IMR-90 (cell line): ENCODE measurements at regions not wholly inside any gene's neighbourhood (a gene's known extent, or its start where the extent isn't known, plus 50 kb on each side); places are given as distances from the start of the nearest gene placed in this dataset.

Source experiments
- ATAC-seq: fragments of 200-7000 bp; cut with Tn5 transposase; 2 replicates; pipeline ENCODE4 v1.9.1; 2020; ENCODE audit warnings: low read depth, mild to moderate bottlenecking, moderate library complexity
- BruUV-seq: library from RNA; stranded (reverse); fragments of 400-500 nt; replicated peaks from 2 replicates; lab custom pipeline; 2021; lab: Mats Ljungman, UMichigan
- CTCF ChIA-PET: fragments of 300-600 bp; formaldehyde crosslinking; extraction: SDS; loops from one replicate; lab custom pipeline; 2021; ENCODE audit warnings: antibody characterized with exemption; lab: Yijun Ruan, JAX
- POLR2A ChIA-PET: fragments of 300-600 bp; sonication (Branson Sonifier 250); formaldehyde crosslinking; loops from one replicate; lab custom pipeline; 2022; ENCODE audit warnings: antibody characterized with exemption; ENCODE audit not compliant: unreplicated experiment; lab: Charles Lee
- DNase-seq: peaks from one replicate; pipeline ENCODE4 v3.0.0; 2013
- H2AFZ ChIP-seq: replicated peaks from 2 replicates; pipeline ENCODE3; 2013; ENCODE audit warnings: low read length, mild to moderate bottlenecking; ENCODE audit not compliant: poor library complexity
- H2AK5ac ChIP-seq: 2 replicates; pipeline ENCODE4 v1.6.1; 2013; ENCODE audit warnings: low read depth, low read length, inconsistent platforms
- H2AK9ac ChIP-seq: replicated peaks from 2 replicates; pipeline ENCODE3; 2013; ENCODE audit warnings: mild to moderate bottlenecking, low read depth, low read length, moderate library complexity; ENCODE audit not compliant: poor library complexity
- H2BK120ac ChIP-seq: 2 replicates; pipeline ENCODE4 v1.6.1; 2013; ENCODE audit warnings: low read depth, low read length, inconsistent platforms
- H2BK15ac ChIP-seq: 3 replicates; pipeline ENCODE4 v1.6.1; 2013; ENCODE audit warnings: low read depth, low read length, inconsistent platforms
- H2BK20ac ChIP-seq: 2 replicates; pipeline ENCODE4 v1.6.1; 2013; ENCODE audit warnings: low read depth, mild to moderate bottlenecking, inconsistent platforms, low read length, moderate library complexity
- H2BK5ac ChIP-seq: 2 replicates; pipeline ENCODE4 v1.6.1; 2013; ENCODE audit warnings: mild to moderate bottlenecking, low read depth, low read length, inconsistent platforms; ENCODE audit not compliant: poor library complexity, severe bottlenecking
- H3K14ac ChIP-seq: replicated peaks from 2 replicates; pipeline ENCODE4 v1.6.1; 2013; ENCODE audit warnings: low read depth, low read length, inconsistent platforms
- H3K18ac ChIP-seq: 2 replicates; pipeline ENCODE4 v1.6.1; 2013; ENCODE audit warnings: low read depth, low read length, control low read depth
- H3K23ac ChIP-seq: 2 replicates; pipeline ENCODE4 v1.6.1; 2013; ENCODE audit warnings: low read depth, low read length, inconsistent platforms
- H3K27ac ChIP-seq: 2 replicates; pipeline ENCODE4 v1.5.1; 2013; ENCODE audit warnings: mild to moderate bottlenecking, control low read depth, low read length; ENCODE audit not compliant: insufficient read depth
- H3K27me3 ChIP-seq: 2 replicates; pipeline ENCODE4 v1.6.1; 2013; ENCODE audit warnings: low read length; ENCODE audit not compliant: control insufficient read depth, insufficient read depth
- H3K36me3 ChIP-seq: 2 replicates; pipeline ENCODE4 v1.6.1; 2013; ENCODE audit warnings: low read length, mixed read lengths; ENCODE audit not compliant: control insufficient read depth, insufficient read depth
- H3K4ac ChIP-seq: 2 replicates; pipeline ENCODE4 v1.6.1; 2013; ENCODE audit warnings: low read depth, low read length, inconsistent platforms
- H3K4me1 ChIP-seq: 2 replicates; pipeline ENCODE4 v1.6.1; 2013; ENCODE audit warnings: low read length, mixed read lengths; ENCODE audit not compliant: control insufficient read depth, insufficient read depth
- H3K4me2 ChIP-seq: 2 replicates; pipeline ENCODE4 v1.6.1; 2013; ENCODE audit warnings: low read depth, mild to moderate bottlenecking, control low read depth, low read length, moderate library complexity
- H3K4me3 ChIP-seq: 2 replicates; pipeline ENCODE4 v1.5.1; 2013; ENCODE audit warnings: low read depth, mild to moderate bottlenecking, control low read depth, low read length, moderate library complexity; ENCODE audit not compliant: insufficient read depth
- H3K56ac ChIP-seq: 2 replicates; pipeline ENCODE4 v1.6.1; 2013; ENCODE audit warnings: low read length, inconsistent platforms; ENCODE audit not compliant: insufficient read depth; ENCODE audit errors: extremely low read depth
- H3K79me1 ChIP-seq, 2 experiments: 2 replicates each; pipeline ENCODE4 v1.6.1; 2013; ENCODE audit warnings: low read length in 2 of 2, inconsistent platforms in 1 of 2, low read depth in 1 of 2
- H3K9ac ChIP-seq: 2 replicates; pipeline ENCODE4 v1.6.1; 2013; ENCODE audit warnings: low read depth, low read length, control low read depth
- H3K9me1 ChIP-seq: 2 replicates; pipeline ENCODE4 v1.6.1; 2013; ENCODE audit warnings: low read length, inconsistent platforms; ENCODE audit not compliant: insufficient read depth
- H3K9me3 ChIP-seq: 2 replicates; pipeline ENCODE4 v1.6.1; 2013; ENCODE audit warnings: low read length; ENCODE audit not compliant: control insufficient read depth, insufficient read depth
- H4K20me1 ChIP-seq: 2 replicates; pipeline ENCODE4 v1.6.1; 2013; ENCODE audit warnings: low read length, inconsistent platforms; ENCODE audit not compliant: insufficient read depth
- H4K5ac ChIP-seq: 2 replicates; pipeline ENCODE4 v1.6.1; 2013; ENCODE audit warnings: mild to moderate bottlenecking, low read depth, low read length, control low read depth
- H4K8ac ChIP-seq, 2 experiments: 2 replicates each; pipeline ENCODE4 v1.6.1; 2013; ENCODE audit warnings: low read depth in 2 of 2, low read length in 2 of 2, control low read depth in 1 of 2, inconsistent platforms in 1 of 2
- H4K91ac ChIP-seq: 2 replicates; pipeline ENCODE4 v1.6.1; 2013; ENCODE audit warnings: low read depth, low read length, inconsistent platforms; ENCODE audit not compliant: insufficient read depth
- CHD1 ChIP-seq: IDR thresholded peaks from 2 replicates; pipeline ENCODE4 v1.6.1; 2012; ENCODE audit warnings: low read depth, low read length, improper control_type of control experiment
- MAZ ChIP-seq: IDR thresholded peaks from 2 replicates; pipeline ENCODE4 v1.6.1; 2012; ENCODE audit warnings: low read depth, mild to moderate bottlenecking, low read length, improper control_type of control experiment, moderate library complexity, borderline replicate concordance
- RAD21 ChIP-seq: IDR thresholded peaks from 2 replicates; pipeline ENCODE4 v1.6.1; 2012; ENCODE audit warnings: low read length, improper control_type of control experiment
- WGBS, 2 experiments: methylation state at CpG; one replicate each; pipeline versions ENCODE4 v1.1.5 to v1.1.7; 2013; ENCODE audit warnings: missing lambda C conversion rate in 2 of 2; ENCODE audit not compliant: insufficient read length in 1 of 2; ENCODE audit errors: extremely low coverage in 2 of 2; 5-methylcytosine and 5-hydroxymethylcytosine counted together
- dilution Hi-C: fragments of 300-500 bp; cut with HindIII; formaldehyde crosslinking; loops from one replicate; pipeline ENCODE4 v1.14.3; 2018; ENCODE audit warnings: low sequenced_read_pairs; ENCODE audit not compliant: unreplicated experiment
- in situ Hi-C: fragments of 300-500 bp; cut with MboI; formaldehyde crosslinking; loops from 3 replicates; pipeline ENCODE4 v1.14.3; 2019; ENCODE audit warnings: low sequenced_read_pairs, inconsistent platforms, mixed read lengths
- intact Hi-C: fragments of 100-400 bp; cut with micrococcal nuclease; formaldehyde crosslinking; loops from 2 replicates; pipeline ENCODE4 v1.10.0; 2022
- TF ChIP-seq, protein P1 (sequence below): conservative IDR thresholded peaks from 2 replicates; pipeline ENCODE4 v1.5.1; 2012; ENCODE audit warnings: mild to moderate bottlenecking, low read depth, low read length, improper control_type of control experiment

- DNase-seq (no peak), ATAC-seq (no peak)
- TF ChIP-seq MAZ (no peak), CHD1 (no peak), RAD21 (no peak)
- TF ChIP-seq, protein P1, sequence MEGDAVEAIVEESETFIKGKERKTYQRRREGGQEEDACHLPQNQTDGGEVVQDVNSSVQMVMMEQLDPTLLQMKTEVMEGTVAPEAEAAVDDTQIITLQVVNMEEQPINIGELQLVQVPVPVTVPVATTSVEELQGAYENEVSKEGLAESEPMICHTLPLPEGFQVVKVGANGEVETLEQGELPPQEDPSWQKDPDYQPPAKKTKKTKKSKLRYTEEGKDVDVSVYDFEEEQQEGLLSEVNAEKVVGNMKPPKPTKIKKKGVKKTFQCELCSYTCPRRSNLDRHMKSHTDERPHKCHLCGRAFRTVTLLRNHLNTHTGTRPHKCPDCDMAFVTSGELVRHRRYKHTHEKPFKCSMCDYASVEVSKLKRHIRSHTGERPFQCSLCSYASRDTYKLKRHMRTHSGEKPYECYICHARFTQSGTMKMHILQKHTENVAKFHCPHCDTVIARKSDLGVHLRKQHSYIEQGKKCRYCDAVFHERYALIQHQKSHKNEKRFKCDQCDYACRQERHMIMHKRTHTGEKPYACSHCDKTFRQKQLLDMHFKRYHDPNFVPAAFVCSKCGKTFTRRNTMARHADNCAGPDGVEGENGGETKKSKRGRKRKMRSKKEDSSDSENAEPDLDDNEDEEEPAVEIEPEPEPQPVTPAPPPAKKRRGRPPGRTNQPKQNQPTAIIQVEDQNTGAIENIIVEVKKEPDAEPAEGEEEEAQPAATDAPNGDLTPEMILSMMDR: no peak
- no peak overlapping the region for H3K56ac ChIP-seq
- H3K23ac ChIP-seq: no peak overlapping the region
- no peak overlapping the region for H3K9ac ChIP-seq
- WGBS, 2 experiments: 17% methylated on average over 1 of the region's 3 CpGs; no CpG with 5 or more reads in 1 of the 2 experiments
- H3K27ac ChIP-seq: no peak overlapping the region
- peaks cover 2% of the 10 kb centered on the region; the same call in 1 of the 2 replicates for H3K9me3 ChIP-seq
- H2AFZ ChIP-seq: no peak overlapping the region
- H3K18ac ChIP-seq: no peak overlapping the region
- H4K5ac ChIP-seq: no peak overlapping the region
- no peak overlapping the region for H3K4me2 ChIP-seq
- no peaks in the 10 kb centered on the region for H3K36me3 ChIP-seq
- H2BK15ac ChIP-seq: no peak overlapping the region
- H4K91ac ChIP-seq: no peak overlapping the region
- dilution Hi-C loops: no loop called here
- ChIA-PET POLR2A (no interaction called here), CTCF (no interaction called here)
- no peak overlapping the region for H2AK9ac ChIP-seq
- intact Hi-C loops: loop anchor here (10.0 kb wide), 1 partner anchor 436 kb away; no protein-coding TSS in a partner anchor
- H2BK20ac ChIP-seq: no peak overlapping the region
- no TSS peak for BruUV-seq
- no peaks in the 10 kb centered on the region for H3K9me1 ChIP-seq
- H2BK5ac ChIP-seq: no peak overlapping the region
- no peak overlapping the region for H3K4ac ChIP-seq
- no peaks in the 10 kb centered on the region for H3K27me3 ChIP-seq
- H2AK5ac ChIP-seq: no peak overlapping the region
- no peak overlapping the region for H3K4me3 ChIP-seq
- H4K20me1 ChIP-seq: no peaks in the 10 kb centered on the region
- H2BK120ac ChIP-seq: no peak overlapping the region
- H3K14ac ChIP-seq: no peak overlapping the region
- H3K4me1 ChIP-seq: no peaks in the 10 kb centered on the region
- H4K8ac ChIP-seq: no peak overlapping the region
- in situ Hi-C loops: no loop called here
- no peaks in the 10 kb centered on the region for H3K79me1 ChIP-seq
Observed at GRCh38 chr9:100759215-100759614, 181.3 kb downstream of the CAVIN4 start.
